Fibroblast of lung (primary cell): ENCODE measurements at regions not wholly inside any gene's neighbourhood (a gene's known extent, or its start where the extent isn't known, plus 50 kb on each side); places are given as distances from the start of the nearest gene placed in this dataset.

Experiments
- DNase-seq, 2 donors: peaks; one replicate each; pipeline versions ENCODE4 v3.0.0 to v3.0.0-alpha.2; 2010; ENCODE audit warnings: low read depth in 2 of 2
- H2AFZ ChIP-seq: 2 replicates; pipeline ENCODE4 v1.5.1; 2012; ENCODE audit warnings: low read length, control low read depth, inconsistent platforms
- H3K27ac ChIP-seq: 2 replicates; pipeline ENCODE4 v1.5.1; 2011; ENCODE audit warnings: low read length, control low read depth; ENCODE audit not compliant: insufficient read depth
- H3K27me3 ChIP-seq: 2 replicates; pipeline ENCODE4 v1.5.1; 2011; ENCODE audit warnings: mild to moderate bottlenecking, low read length; ENCODE audit not compliant: control insufficient read depth, insufficient read depth
- H3K36me3 ChIP-seq: 2 replicates; pipeline ENCODE4 v1.5.1; 2011; ENCODE audit warnings: low read length; ENCODE audit not compliant: control insufficient read depth, insufficient read depth
- H3K4me1 ChIP-seq: 2 replicates; pipeline ENCODE4 v1.5.1; 2011; ENCODE audit warnings: low read length; ENCODE audit not compliant: control insufficient read depth, insufficient read depth; ENCODE audit errors: extremely low read depth
- H3K4me2 ChIP-seq: 2 replicates; pipeline ENCODE4 v1.5.1; 2011; ENCODE audit warnings: low read length, control low read depth; ENCODE audit not compliant: insufficient read depth; ENCODE audit errors: extremely low read depth
- H3K4me3 ChIP-seq, 4 experiments: fragments of 200-600 bp in 1 of 4; sonication (generic) in 1 of 4; replicated peaks in 1 of 4; 2 replicates each; pipeline ENCODE4 v1.5.1; 2011 to 2016; ENCODE audit warnings: low read length in 4 of 4, low read depth in 3 of 4, mild to moderate bottlenecking in 3 of 4, control low read depth in 2 of 4, inconsistent platforms in 1 of 4, mixed read lengths in 1 of 4; ENCODE audit not compliant: insufficient read depth in 1 of 4; ENCODE audit errors: control extremely low read depth in 1 of 4
- H3K79me2 ChIP-seq: 2 replicates; pipeline ENCODE4 v1.5.1; 2012; ENCODE audit warnings: mild to moderate bottlenecking, low read length, inconsistent platforms; ENCODE audit not compliant: control insufficient read depth, insufficient read depth
- H3K9ac ChIP-seq: 2 replicates; pipeline ENCODE4 v1.5.1; 2011; ENCODE audit warnings: mild to moderate bottlenecking, low read length, control low read depth; ENCODE audit not compliant: insufficient read depth
- H3K9me3 ChIP-seq: 2 replicates; pipeline ENCODE4 v1.5.1; 2012; ENCODE audit warnings: low read depth, low read length; ENCODE audit not compliant: control insufficient read depth, insufficient read depth
- H4K20me1 ChIP-seq: 2 replicates; pipeline ENCODE4 v1.5.1; 2011; ENCODE audit warnings: low read length; ENCODE audit not compliant: control insufficient read depth, insufficient read depth; ENCODE audit errors: extremely low read depth
- EZH2 ChIP-seq: IDR thresholded peaks from 2 replicates; pipeline ENCODE4 v1.5.1; 2012; ENCODE audit warnings: low read length, control low read depth, mild to moderate bottlenecking; ENCODE audit errors: missing control alignments
- TF ChIP-seq, protein P1 (sequence below), 2 donors: IDR thresholded peaks in 1 of 2; conservative IDR thresholded peaks in 1 of 2; 1 replicate in 1 of 2; 2 replicates in 1 of 2; pipeline ENCODE4 v1.5.1; 2011 to 2012; ENCODE audit warnings: low read length in 2 of 2, control low read depth in 1 of 2, inconsistent platforms in 1 of 2, low read depth in 1 of 2, mild to moderate bottlenecking in 1 of 2

DNA sequence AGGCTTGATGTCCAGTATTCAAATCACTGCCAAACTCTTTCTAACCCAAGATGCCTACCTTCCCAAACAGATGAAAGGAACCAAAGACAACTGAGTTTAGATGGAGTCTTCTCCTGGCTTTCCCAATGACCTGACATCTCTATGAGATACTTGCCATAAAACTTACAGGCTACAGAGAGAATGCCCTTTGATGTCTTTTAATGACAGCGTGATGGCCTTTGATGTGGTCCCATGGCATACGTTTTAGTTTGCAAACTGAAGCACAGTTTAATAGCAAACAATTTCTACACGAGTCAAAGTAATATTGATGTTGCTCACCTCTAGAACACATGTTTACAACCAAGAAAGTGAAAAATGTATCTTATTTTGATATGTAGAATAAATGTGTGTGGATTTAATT lies 73.2 kb downstream of the ZIC4 start:
- DNase-seq: no peak
- no peaks in the 10 kb centered on the region for H3K79me2 ChIP-seq
- no peak overlapping the region for H3K4me2 ChIP-seq
- no peaks in the 10 kb centered on the region for H4K20me1 ChIP-seq
- H3K36me3 ChIP-seq: no peaks in the 10 kb centered on the region
- H2AFZ ChIP-seq: no peak overlapping the region
- no peak overlapping the region for H3K9ac ChIP-seq
- no peaks in the 10 kb centered on the region for H3K27me3 ChIP-seq
- H3K4me1 ChIP-seq: no peaks in the 10 kb centered on the region
- no peaks in the 10 kb centered on the region for H3K9me3 ChIP-seq
- no peak overlapping the region for H3K27ac ChIP-seq
- H3K4me3 ChIP-seq: no peak overlapping the region
- TF ChIP-seq, protein P1, sequence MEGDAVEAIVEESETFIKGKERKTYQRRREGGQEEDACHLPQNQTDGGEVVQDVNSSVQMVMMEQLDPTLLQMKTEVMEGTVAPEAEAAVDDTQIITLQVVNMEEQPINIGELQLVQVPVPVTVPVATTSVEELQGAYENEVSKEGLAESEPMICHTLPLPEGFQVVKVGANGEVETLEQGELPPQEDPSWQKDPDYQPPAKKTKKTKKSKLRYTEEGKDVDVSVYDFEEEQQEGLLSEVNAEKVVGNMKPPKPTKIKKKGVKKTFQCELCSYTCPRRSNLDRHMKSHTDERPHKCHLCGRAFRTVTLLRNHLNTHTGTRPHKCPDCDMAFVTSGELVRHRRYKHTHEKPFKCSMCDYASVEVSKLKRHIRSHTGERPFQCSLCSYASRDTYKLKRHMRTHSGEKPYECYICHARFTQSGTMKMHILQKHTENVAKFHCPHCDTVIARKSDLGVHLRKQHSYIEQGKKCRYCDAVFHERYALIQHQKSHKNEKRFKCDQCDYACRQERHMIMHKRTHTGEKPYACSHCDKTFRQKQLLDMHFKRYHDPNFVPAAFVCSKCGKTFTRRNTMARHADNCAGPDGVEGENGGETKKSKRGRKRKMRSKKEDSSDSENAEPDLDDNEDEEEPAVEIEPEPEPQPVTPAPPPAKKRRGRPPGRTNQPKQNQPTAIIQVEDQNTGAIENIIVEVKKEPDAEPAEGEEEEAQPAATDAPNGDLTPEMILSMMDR (conservative IDR thresholded peaks at IDR 0.05 in 1 of 2, IDR thresholded peaks at IDR 0.05 in 1 of 2; ENCODE audit: low read depth in 1 of 2, low read length in 2 of 2): no peak
- no peak for TF ChIP-seq EZH2

DNA sequence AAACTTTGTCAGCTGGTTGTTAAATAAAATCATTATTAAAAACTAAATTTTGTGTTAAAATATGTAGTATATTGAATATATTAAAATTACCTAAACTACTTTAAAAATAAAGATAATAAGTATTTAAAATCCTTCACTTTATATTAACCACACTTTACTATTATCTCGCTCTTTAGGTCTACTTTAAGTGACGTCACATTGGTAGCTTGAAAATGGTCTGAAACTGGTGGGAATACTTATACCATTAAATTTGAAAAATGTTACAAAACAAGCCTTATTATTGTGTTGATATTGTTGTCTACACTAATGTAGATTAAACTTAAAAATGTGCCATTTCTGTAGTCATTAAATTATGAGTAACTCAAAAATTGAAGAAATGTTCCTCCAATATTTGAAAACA lies 77.6 kb downstream of the ZIC4 start:
- H3K4me1 ChIP-seq: no peaks in the 10 kb centered on the region
- H4K20me1 ChIP-seq: no peaks in the 10 kb centered on the region
- H3K4me3 ChIP-seq: no peak overlapping the region
- no peaks in the 10 kb centered on the region for H3K9me3 ChIP-seq
- no peak for DNase-seq
- no peak overlapping the region for H3K9ac ChIP-seq
- TF ChIP-seq, protein P1 (conservative IDR thresholded peaks at IDR 0.05 in 1 of 2, IDR thresholded peaks at IDR 0.05 in 1 of 2; ENCODE audit: low read depth in 1 of 2, low read length in 2 of 2): no peak
- TF ChIP-seq EZH2: no peak
- no peaks in the 10 kb centered on the region for H3K36me3 ChIP-seq
- H3K27ac ChIP-seq: no peak overlapping the region
- H3K27me3 ChIP-seq: no peaks in the 10 kb centered on the region
- H3K79me2 ChIP-seq: no peaks in the 10 kb centered on the region
- no peak overlapping the region for H2AFZ ChIP-seq
- no peak overlapping the region for H3K4me2 ChIP-seq

DNA sequence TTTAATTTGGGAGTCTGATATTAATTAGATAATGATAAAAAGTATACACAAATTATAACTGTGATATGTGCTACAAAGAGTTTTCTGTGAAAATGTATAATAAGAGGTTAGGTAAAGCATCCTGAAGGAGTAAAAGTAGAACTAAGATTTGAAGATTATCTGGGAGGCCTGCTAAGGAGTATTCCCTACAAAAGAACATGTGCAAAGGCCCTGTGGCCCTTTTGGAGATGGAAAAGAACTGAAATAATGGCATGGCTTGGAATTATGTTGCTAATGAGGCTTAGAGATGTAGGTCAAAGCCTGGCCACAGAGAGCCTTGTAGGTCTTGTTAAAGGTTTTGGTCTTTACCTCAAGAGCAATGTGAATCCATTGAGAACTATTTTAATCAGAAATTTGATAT lies 82.0 kb downstream of the ZIC4 start:
- Histone ChIP-seq H3K27me3 (no peaks in the 10 kb centered on the region), H2AFZ (no peak overlapping the region), H3K36me3 (no peaks in the 10 kb centered on the region), H3K4me2 (no peak overlapping the region), H4K20me1 (no peaks in the 10 kb centered on the region), H3K9ac (no peak overlapping the region), H3K4me3 (no peak overlapping the region), H3K79me2 (no peaks in the 10 kb centered on the region), H3K27ac (no peak overlapping the region), H3K9me3 (no peaks in the 10 kb centered on the region), H3K4me1 (no peaks in the 10 kb centered on the region)
- DNase-seq: no peak
- TF ChIP-seq EZH2: no peak
- TF ChIP-seq, protein P1 (conservative IDR thresholded peaks at IDR 0.05 in 1 of 2, IDR thresholded peaks at IDR 0.05 in 1 of 2; ENCODE audit: low read depth in 1 of 2, low read length in 2 of 2): no peak
